Activated T-cell treated with anti-CD3 and anti-CD28 coated beads for 1 hour (primary cell): ENCODE measurements at regions not wholly inside any gene's neighbourhood (a gene's known extent, or its start where the extent isn't known, plus 50 kb on each side); places are given as distances from the start of the nearest gene placed in this dataset.

Experiments used
- DNase-seq: peaks from one replicate; pipeline ENCODE4 v3.0.0-alpha.2; 2020; ENCODE audit warnings: low read depth

GRCh38 chr3:14286887-14287500, 108.4 kb downstream of the LSM3 start:
- DNase-seq, result no peak

GRCh38 chr3:14288177-14288788, 109.7 kb downstream of the LSM3 start:
- no peak for DNase-seq

DNA sequence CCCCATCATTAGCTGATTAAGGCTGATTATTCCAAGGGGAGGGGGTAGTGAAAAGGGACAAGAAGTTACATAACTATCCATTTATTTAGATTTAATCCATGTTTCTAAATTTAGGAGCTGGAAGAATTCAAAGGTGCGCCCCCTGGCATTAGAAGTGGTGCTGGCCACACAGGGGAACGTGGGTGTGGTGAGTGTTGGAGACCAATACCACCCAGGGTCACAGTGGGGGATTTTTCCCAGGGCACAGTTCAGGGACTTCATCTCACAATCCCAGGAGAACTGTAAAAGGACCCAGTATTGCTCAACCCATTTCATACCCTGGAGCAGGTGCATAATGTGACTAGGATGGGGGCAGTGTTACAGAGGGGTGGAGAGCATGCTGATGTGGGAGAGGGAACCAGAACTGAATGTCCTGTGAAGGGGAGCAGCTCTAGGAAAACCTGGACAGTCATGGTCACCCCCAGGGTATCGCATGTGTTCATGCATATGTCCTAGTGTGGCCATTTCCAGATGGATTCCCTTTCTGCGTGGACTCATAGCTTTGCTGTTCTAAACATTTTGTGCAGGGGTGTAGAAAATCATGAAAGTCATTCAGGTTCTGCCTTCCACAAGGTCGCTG, 110.3 kb downstream of the LSM3 start:
- DNase-seq, result no peak

GRCh38 chr3:14289590-14290461, 111.2 kb downstream of the LSM3 start:
- DNase-seq, result no peak

DNA sequence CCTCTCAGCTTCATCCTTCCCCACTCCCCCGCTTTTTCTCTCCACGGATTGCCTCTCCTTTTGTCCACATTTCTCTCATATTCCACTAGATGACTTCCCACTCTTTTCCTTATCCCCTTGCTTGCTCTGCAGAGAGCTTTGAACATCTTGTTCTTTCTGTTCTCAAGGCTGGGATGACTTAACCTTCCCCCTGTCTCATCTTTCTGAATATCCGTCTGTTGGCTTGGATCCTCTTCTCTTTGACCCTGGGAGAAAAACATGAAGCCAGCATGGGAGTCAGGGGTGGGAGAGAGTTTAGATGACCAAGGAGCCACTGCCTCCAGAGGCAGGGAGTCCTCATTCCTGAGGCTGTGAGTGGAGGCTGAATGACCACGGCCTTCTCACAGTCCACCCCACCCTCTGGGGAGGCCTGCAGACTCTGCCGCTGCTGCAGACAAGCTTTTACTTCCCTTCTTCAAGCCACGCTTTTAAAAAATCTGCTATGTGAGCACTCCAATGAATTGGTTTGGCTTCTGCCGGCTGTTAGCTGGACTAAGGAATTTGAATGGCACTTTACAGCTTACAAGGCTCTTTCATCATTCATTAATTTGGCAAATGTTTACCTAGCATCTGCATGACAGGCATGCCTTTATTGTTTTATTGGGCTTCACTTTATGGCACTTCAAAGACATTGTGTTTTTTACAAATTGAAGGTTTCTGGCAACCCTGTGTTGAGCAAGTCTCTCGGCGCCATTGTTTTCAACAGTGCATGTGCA, 111.6 kb upstream of the SLC6A6 start:
- no peak for DNase-seq

DNA sequence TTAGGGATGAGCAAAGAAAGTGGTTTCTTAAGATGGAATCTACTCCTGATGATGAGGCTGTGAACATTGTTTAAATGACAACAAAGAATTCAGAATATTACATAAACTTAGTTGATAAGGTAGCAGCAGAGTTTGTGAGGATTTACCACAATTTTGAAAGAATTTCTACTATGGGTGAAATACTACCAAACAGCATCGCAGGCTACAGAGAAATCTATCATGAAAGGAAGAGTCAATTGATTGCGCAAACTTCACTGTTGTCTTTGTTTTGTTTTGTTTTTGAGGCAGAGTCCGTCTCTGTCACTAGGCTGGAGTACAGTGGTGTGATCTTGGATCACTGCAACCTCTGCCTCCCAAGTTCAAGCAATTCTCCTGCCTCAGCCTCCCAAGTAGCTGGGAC, 107.4 kb upstream of the SLC6A6 start:
- DNase-seq, result no peak

GRCh38 chr3:14295801-14296200, 106.6 kb upstream of the SLC6A6 start:
- no peak for DNase-seq

- DNase-seq, result no peak
Observed at GRCh38 chr3:14297305-14297704, 105.1 kb upstream of the SLC6A6 start.

DNA sequence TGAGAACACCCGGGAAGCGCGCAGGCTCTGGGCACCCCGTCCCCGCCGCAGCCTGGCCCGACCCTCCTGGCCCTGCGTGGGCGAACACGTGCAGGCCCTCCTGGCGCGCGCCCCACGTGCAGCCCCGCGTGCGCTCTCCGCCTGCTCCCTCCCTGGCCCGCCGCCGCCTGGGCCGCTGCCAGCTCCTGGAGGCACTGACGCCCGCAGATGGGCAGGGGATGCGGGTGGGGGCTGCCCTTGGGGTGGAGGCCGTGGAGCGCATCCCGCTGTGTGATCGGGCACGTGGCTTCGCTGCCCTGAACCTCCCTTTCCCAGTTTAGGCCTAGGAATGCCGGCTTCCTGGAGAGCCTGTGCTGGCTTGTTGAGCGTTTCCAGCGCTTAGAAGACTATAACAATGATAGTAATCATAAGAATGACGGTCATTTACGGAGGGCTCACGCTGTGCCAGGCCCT, 104.6 kb upstream of the SLC6A6 start:
- no peak for DNase-seq

- no peak for DNase-seq
Observed at GRCh38 chr3:14298442-14298841, 104.0 kb upstream of the SLC6A6 start.

GRCh38 chr3:14298991-14299555, 103.3 kb upstream of the SLC6A6 start:
- no peak for DNase-seq

DNA sequence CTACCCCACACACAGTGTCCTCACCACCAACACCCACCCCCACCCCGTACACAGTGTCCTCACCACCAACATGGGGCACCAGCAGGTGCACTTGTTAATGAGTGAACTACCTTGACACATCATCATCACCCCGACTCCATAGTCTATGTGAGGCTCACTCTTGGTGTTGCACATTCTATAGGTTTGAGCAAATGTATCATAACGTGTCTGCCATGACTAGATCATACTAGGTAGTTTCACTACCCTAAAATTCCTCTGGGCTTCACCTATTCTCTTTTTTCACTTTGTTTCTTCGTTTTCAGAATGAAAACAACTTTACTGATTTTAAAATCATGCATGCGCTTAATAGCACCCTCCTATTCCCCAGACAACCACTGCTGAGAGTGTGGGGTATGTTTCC, 102.6 kb upstream of the SLC6A6 start:
- DNase-seq, result no peak

- DNase-seq, result no peak
Observed at GRCh38 chr3:14300721-14301399, 101.5 kb upstream of the SLC6A6 start.

DNA sequence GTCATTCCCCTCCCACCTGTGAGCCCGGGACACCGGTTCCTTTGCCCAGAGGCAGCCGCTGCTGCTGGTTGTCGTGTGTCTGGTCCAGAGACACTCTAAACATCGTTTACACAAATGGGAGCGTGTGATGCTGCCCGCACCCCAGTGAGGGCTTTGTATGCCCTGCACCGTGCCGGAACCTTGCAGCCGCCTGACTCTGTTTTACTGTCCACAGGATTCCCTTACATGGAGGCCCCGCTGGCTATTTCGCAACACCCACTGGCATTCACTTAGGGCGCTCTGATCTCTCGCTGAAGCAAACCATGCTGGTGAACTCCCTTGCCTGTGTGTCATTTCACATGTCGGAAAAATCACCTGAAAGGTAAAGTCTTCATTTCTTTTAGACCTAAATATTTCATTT, 100.8 kb upstream of the SLC6A6 start:
- no peak for DNase-seq

- DNase-seq, result no peak
Observed at GRCh38 chr3:14303336-14304100, 98.9 kb upstream of the SLC6A6 start.

GRCh38 chr3:14304101-14305045, 98.0 kb upstream of the SLC6A6 start:
- DNase-seq, result no peak

- no peak for DNase-seq
Observed at GRCh38 chr3:14305324-14305723, 97.1 kb upstream of the SLC6A6 start.

- DNase-seq, result no peak
Observed at GRCh38 chr3:14306142-14306541, 96.3 kb upstream of the SLC6A6 start.

GRCh38 chr3:14307656-14308302, 94.6 kb upstream of the SLC6A6 start:
- DNase-seq, result no peak
